SU-DHL-6 (cell line): ENCODE measurements at regions not wholly inside any gene's neighbourhood (a gene's known extent, or its start where the extent isn't known, plus 50 kb on each side); places are given as distances from the start of the nearest gene placed in this dataset.

Experiments
- H2AFZ ChIP-seq: fragments of 200-600 bp; sonication (generic); 2 replicates; pipeline ENCODE4 v1.6.1; 2014; ENCODE audit warnings: low read depth, mild to moderate bottlenecking, moderate library complexity, mixed read lengths, antibody characterized with exemption, low read length; ENCODE audit not compliant: severe bottlenecking
- H3F3A ChIP-seq: fragments of 200-600 bp; shearing (Covaris generic); 2 replicates; pipeline ENCODE4 v1.6.0; 2016; ENCODE audit warnings: antibody characterized with exemption, mild to moderate bottlenecking; ENCODE audit not compliant: insufficient read depth
- H3K27ac ChIP-seq: fragments of 200-600 bp; sonication (generic); 2 replicates; pipeline ENCODE4 v1.5.1; 2016; ENCODE audit warnings: low read depth, mild to moderate bottlenecking, low read length, moderate library complexity, mixed read lengths
- H3K27me3 ChIP-seq: fragments of 200-600 bp; sonication (generic), shearing (Covaris generic); 2 replicates; pipeline ENCODE4 v1.6.0; 2014; ENCODE audit warnings: mild to moderate bottlenecking, low read length
- H3K36me3 ChIP-seq: fragments of 200-600 bp; sonication (generic); 2 replicates; pipeline ENCODE4 v1.6.1; 2014; ENCODE audit warnings: mild to moderate bottlenecking, low read length, mixed read lengths
- H3K4me2 ChIP-seq: fragments of 300-600, 200-600 bp; shearing (Covaris generic), sonication (generic); 2 replicates; pipeline ENCODE4 v1.6.0; 2014; ENCODE audit warnings: low read length, low read depth, mild to moderate bottlenecking; ENCODE audit not compliant: poor library complexity, severe bottlenecking
- H3K4me3 ChIP-seq: fragments of 200-600 bp; sonication (generic); 2 replicates; pipeline ENCODE4 v1.5.1; 2014; ENCODE audit warnings: antibody characterized with exemption, low read length, mild to moderate bottlenecking, mixed read lengths; ENCODE audit not compliant: insufficient read depth, poor library complexity, severe bottlenecking
- H3K79me2 ChIP-seq: fragments of 200-600 bp; sonication (generic); 2 replicates; pipeline ENCODE4 v1.6.1; 2014; ENCODE audit warnings: mild to moderate bottlenecking, low read length, moderate library complexity; ENCODE audit not compliant: insufficient read depth
- H3K9ac ChIP-seq: fragments of 200-600 bp; sonication (generic); 2 replicates; pipeline ENCODE4 v1.7.0; 2014; ENCODE audit warnings: mild to moderate bottlenecking, low read length
- H3K9me2 ChIP-seq: fragments of 200-600 bp; sonication (generic); replicated peaks from 2 replicates; pipeline ENCODE4 v1.6.1; 2014; ENCODE audit warnings: low read length; ENCODE audit not compliant: insufficient read depth
- H3K9me3 ChIP-seq: fragments of 200-600 bp; sonication (generic); 2 replicates; pipeline ENCODE4 v1.6.1; 2014; ENCODE audit warnings: low read length, mixed read lengths; ENCODE audit not compliant: insufficient read depth
- H4K20me1 ChIP-seq: fragments of 200-600 bp; sonication (generic); 2 replicates; pipeline ENCODE4 v1.6.1; 2014; ENCODE audit warnings: low read depth, mild to moderate bottlenecking, antibody characterized with exemption, low read length, moderate library complexity, mixed read lengths
- EZH2phosphoT487 ChIP-seq: fragments of 200-600 bp; sonication (generic), shearing (Covaris generic); conservative IDR thresholded peaks from 2 replicates; pipeline ENCODE4 v1.6.1; 2018; ENCODE audit warnings: mild to moderate bottlenecking, antibody characterized with exemption, low read length, moderate library complexity, mixed read lengths
- TF ChIP-seq, protein P1 (sequence below): fragments of 200-600 bp; sonication (generic); IDR thresholded peaks from one replicate; pipeline ENCODE4 v1.5.1; 2017; ENCODE audit warnings: antibody characterized with exemption, mild to moderate bottlenecking, low read length, moderate library complexity; ENCODE audit not compliant: insufficient read depth, poor library complexity, severe bottlenecking

DNA sequence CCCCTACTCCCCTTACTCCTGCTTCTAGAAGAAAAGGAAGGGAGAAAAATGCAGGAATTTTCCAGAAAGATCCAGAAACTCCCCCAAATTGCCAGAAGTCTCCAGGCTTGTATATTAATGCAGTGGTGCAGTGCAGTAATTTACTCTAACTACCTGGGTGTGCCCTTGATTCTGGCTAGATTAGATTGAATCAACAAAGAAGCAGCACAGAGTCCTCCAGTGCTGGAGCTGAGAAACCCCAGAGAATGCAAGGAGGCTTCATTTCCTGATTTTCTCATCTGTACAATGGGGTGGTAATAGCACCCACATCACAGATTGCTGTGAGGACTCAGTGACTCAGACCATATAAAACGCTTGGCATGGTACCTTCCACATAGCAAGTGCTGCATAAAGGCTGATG lies 247.3 kb upstream of the RPL38 start:
- Histone ChIP-seq H3F3A (no peaks in the 10 kb centered on the region), H3K9ac (no peak overlapping the region), H3K36me3 (no peaks in the 10 kb centered on the region), H3K4me3 (no peak overlapping the region), H3K4me2 (no peak overlapping the region), H3K9me3 (no peaks in the 10 kb centered on the region; the same call in 1 of the 2 replicates), H2AFZ (no peak overlapping the region), H4K20me1 (no peaks in the 10 kb centered on the region), H3K27me3 (no peaks in the 10 kb centered on the region), H3K9me2 (no peaks in the 10 kb centered on the region), H3K27ac (no peak overlapping the region), H3K79me2 (no peaks in the 10 kb centered on the region)
- no peak for TF ChIP-seq EZH2phosphoT487
- TF ChIP-seq, protein P1, sequence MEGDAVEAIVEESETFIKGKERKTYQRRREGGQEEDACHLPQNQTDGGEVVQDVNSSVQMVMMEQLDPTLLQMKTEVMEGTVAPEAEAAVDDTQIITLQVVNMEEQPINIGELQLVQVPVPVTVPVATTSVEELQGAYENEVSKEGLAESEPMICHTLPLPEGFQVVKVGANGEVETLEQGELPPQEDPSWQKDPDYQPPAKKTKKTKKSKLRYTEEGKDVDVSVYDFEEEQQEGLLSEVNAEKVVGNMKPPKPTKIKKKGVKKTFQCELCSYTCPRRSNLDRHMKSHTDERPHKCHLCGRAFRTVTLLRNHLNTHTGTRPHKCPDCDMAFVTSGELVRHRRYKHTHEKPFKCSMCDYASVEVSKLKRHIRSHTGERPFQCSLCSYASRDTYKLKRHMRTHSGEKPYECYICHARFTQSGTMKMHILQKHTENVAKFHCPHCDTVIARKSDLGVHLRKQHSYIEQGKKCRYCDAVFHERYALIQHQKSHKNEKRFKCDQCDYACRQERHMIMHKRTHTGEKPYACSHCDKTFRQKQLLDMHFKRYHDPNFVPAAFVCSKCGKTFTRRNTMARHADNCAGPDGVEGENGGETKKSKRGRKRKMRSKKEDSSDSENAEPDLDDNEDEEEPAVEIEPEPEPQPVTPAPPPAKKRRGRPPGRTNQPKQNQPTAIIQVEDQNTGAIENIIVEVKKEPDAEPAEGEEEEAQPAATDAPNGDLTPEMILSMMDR, result no peak

DNA sequence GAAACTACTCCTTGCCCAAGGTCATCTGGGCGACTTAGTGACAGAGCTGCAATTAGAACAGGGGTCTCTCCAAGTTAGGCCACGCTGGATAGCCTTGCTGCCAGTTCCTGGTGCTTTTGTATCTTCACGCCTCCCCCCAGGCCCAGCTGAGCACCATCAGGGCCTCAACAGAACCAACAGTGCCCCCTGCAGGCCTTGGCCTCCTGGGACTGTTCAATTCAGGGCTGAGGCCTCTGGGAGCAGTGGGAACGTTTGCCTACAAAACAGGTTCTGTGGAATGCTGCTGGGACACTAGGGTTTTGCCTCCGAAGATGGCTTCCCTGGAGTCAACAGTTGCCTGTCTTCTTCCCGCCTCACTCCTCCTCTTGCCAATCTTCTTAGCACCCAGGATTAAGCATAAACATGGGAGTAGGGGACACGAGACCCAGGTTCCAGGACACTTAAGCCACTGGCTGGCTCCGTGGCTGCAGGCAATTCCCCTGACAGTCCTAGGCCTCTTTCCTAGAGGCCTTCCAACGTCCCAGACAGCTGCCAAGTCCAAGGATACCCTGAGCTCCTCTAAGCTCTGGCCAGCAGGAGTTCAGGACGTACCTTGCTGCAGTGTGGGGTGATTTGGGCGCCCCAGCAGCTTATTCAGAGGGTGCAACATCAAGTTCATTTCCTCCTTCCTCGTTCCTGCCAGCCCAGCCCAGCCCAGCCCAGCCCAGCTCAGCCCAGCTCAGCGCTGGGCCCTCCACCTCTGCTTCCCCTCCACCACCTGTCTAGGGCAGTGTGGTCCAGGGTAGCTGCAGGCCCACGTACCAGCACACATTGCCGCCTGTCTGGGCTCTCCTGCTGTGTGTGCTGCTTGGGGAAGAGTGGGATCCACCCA lies 246.6 kb upstream of the RPL38 start:
- Histone ChIP-seq H3F3A (no peaks in the 10 kb centered on the region), H3K79me2 (no peaks in the 10 kb centered on the region), H3K27ac (no peak overlapping the region), H3K4me3 (no peak overlapping the region), H3K9ac (no peak overlapping the region), H3K27me3 (no peaks in the 10 kb centered on the region), H4K20me1 (no peaks in the 10 kb centered on the region), H3K9me3 (no peaks in the 10 kb centered on the region; the same call in 1 of the 2 replicates), H3K9me2 (no peaks in the 10 kb centered on the region), H3K36me3 (no peaks in the 10 kb centered on the region), H3K4me2 (no peak overlapping the region), H2AFZ (no peak overlapping the region)
- TF ChIP-seq, protein P1, result peak; percentile 60
- no peak for TF ChIP-seq EZH2phosphoT487

GRCh38 chr17:73957564-73957963 lies 245.9 kb upstream of the RPL38 start:
- Histone ChIP-seq H3K27ac (no peak overlapping the region), H3K79me2 (no peaks in the 10 kb centered on the region), H4K20me1 (no peaks in the 10 kb centered on the region), H3K9me2 (no peaks in the 10 kb centered on the region), H3K4me2 (no peak overlapping the region), H3K4me3 (no peak overlapping the region), H2AFZ (no peak overlapping the region), H3K27me3 (no peaks in the 10 kb centered on the region), H3K9me3 (no peaks in the 10 kb centered on the region; the same call in 1 of the 2 replicates), H3K36me3 (no peaks in the 10 kb centered on the region), H3K9ac (no peak overlapping the region), H3F3A (no peaks in the 10 kb centered on the region)
- TF ChIP-seq EZH2phosphoT487, result no peak
- TF ChIP-seq, protein P1, result no peak
